Islet precursor cell (in vitro differentiated cells): ENCODE measurements at regions not wholly inside any gene's neighbourhood (a gene's known extent, or its start where the extent isn't known, plus 50 kb on each side); places are given as distances from the start of the nearest gene placed in this dataset.
"Not testable (repeated sequence)": the region's sequence is repeated elsewhere in the genome, so short reads cannot be mapped to it uniquely, and the experiment has no call there.

ENCODE experiments used
- DNase-seq: peaks from one replicate; pipeline ENCODE4 v3.0.0-alpha.2; 2018

DNA sequence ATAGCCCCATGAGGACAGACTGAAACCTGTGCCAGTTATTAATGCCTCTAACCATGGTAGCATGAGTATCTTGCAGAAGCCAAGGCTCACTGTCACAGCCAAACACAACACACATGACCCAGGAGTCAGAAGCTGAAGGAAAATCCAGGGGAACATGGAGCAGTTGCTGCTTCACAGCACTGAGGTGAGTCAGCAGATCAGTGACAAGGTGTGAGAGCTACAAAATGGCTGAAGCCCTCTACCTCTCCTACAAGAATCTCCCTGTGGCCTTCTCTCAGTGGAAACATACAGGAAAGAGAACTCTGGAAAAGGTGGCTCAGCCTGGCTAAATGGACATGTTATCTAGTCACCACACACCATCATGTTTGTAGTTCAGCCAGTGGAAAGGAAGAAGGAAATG, 93.5 kb downstream of the NAB1 start:
- no peak for DNase-seq

DNA sequence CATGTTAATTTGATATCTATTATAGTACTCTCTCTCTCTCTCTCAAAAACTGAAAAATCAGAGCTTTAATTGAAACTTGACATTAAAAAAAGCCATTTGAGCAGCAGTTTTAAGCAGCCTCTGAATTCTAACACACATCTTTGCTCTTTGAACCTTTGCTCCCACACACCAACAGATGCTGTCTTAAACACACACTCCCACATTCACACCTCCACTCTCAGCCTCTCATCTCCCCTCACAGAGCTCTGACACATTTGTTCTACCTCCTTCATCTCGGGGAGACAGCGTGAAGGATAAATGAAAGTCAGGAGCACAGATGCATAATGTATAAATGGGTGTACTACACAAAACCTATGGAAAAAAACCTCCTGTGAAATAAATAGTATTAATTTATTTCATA, 95.2 kb downstream of the NAB1 start:
- no peak for DNase-seq

DNA sequence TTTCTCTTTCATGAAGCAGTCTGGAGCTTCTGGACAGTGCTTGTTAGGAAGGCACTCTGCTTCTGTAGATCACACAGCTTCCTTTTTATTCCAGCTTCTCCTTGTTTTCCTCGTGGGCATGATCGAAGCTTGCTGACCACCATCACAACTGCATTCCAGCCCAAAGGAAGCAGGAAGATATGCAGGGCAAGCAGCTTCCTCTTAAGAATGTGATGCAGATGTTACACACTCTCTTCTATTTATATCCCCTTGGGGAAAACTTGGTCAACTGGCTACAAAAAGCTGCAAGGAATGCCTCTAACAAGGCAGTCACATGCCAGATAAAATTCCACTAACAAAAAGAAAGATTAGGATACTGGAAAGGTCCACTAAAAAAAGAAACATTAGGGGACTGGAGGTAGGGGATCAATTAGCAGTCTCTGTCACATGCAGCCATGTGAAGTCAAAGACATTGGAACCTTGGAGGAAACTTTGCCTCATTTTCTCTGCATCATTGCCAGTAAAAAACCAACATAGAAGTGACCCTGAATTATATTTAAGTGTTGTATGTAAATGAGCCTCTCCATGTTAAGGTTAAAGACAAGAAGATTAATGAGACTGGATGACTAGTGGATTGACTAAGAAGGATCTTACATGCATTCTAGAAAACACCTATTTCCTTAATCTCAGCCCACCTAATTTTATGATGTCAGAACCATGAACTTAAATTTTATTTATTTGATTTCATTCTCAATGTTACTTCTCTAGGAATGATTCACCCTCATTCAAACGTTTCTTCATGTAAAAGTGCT, 98.3 kb downstream of the NAB1 start:
- DNase-seq = peak; percentile 61

DNA sequence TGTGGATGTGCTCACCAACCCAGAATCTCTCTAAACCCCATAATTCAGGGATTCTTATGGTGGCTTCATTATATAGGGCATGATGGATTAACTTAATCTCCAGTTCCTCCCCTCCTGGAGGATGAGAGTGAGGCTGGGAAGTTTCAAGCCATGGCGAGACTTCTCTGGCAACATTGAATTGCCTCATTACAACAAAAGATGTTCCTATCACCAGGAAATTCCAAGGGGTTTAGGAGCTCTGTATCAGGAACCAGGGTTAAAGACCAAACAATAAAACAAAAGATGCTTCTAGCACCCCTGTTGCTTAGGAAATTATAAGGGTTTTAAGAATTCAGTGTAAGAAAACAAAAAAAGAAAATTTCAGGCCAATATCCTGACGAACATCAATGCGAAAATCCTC, 100.1 kb downstream of the NAB1 start:
- DNase-seq = no peak

DNA sequence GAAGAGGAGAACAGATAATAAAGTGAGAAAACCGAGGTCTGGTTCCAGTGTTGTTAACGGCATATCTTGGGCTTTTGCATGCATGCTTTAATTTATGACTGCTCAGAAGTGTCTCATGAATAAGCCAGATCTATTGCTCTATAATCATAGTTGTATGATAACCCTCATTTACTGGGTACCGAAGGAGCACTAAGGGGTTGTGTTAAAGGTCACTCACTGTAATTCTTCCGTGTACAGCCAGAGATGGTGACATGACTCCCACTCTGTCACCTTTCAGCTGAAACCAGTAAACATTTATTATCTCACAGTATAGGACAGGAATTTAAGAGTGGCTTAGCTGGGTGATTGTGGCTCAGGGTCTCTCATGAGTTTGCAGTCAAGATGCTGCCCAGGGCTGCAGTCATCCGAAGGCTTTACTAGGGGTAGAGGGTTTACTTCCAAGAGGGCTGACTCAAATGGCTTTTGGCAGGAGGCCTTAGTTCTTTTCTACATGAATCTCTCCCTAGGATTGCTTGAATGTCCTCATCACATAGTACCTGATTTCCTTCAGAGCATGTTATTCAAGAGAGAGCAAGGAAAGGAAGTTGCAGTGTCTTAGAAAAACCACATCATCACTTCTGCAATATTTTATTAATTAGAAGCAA, 107.0 kb downstream of the NAB1 start:
- DNase-seq = no peak

DNA sequence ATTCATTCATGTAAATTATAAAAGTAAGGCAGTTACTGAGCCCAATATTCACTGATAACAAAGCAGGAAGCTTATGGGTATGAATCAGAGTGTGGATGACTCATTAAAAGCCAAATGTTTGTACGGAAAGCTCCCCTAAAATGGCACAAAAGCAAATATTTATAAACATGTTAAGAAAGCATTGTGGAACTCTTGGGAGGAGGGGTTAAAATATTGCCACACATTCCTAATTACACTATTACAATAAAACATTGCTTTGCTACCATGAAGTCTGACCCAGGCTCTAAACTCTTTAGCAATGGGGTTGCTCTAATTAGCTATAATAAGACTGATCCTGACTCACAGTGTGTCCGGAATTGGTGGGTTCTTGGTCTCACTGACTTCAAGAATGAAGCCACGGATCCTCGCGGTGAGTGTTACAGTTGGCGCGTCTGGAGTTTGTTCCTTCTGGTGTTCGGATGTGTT, 110.9 kb downstream of the NAB1 start:
- no peak for DNase-seq

DNA sequence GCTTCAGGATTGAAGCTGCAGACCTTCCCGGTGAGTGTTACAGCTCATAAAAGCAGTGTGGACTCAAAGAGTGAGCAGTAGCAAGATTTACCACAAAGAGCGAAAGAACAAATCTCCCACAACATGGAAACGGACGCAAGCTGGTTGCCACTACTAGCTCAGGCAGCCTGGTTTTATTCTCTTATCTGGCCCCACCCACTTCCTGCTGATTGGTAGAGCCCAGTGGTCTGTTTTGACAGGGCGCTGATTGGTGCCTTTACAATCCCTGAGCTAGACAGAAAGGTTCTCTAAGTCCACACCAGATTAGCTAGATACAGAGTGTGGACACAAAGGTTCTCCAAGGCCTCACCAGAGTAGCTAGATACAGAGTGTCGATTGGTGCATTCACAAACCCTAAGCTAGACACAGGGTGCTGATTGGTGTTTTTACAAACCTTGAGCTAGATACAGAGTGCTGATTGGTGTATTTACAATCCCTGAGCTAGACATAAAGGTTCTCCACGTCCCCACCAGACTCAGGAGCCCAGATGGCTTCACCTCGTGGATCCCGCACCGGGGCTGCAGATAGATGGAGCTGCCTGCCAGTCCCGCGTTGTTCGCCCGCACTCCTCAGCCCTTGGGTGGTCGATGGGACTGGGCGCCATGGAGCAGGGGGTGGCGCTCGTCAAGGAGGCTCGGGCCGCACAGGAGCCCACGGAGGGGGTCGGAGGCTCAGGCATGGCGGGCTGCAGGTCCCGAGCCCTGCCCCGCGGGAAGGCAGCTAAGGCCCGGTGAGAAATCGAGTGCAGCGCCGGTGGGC, 111.7 kb downstream of the NAB1 start:
- DNase-seq = not testable (repeated sequence)

DNA sequence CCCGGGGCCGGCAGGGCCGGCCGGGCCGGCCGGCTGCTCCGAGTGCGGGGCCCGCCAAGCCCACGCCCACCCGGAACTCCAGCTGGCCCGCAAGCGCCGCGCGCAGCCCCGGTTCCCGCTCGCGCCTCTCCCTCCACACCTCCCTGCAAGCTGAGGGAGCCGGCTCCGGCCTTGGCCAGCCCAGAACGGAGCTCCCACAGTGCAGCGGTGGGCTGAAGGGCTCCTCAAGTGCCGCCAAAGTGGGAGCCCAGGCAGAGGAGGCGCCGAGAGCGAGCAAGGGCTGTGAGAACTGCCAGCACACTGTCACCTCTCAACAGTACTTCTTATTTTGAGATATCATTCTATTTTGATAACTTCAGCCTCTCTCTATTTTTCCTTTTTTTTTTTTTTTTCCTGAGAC, 112.3 kb downstream of the NAB1 start:
- not testable (repeated sequence) for DNase-seq

DNA sequence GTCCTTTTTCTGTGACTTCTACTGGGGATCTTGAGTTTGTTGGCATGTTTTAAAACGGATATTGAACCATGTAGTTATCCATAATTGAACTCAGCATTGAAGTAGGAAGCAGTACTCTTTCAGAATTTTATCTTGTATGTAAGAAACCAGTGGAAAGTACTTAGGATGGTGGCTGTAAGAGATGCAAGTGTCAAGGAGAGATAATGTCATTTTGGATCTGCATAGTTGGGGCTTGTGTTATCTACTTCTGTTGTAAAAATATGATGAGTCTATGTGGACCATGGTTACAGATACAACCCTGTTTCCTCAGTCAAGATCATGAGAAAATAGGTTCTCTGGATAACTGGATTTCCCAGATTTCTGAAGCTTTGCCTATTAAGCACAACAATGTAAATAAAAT, 113.7 kb downstream of the NAB1 start:
- no peak for DNase-seq

DNA sequence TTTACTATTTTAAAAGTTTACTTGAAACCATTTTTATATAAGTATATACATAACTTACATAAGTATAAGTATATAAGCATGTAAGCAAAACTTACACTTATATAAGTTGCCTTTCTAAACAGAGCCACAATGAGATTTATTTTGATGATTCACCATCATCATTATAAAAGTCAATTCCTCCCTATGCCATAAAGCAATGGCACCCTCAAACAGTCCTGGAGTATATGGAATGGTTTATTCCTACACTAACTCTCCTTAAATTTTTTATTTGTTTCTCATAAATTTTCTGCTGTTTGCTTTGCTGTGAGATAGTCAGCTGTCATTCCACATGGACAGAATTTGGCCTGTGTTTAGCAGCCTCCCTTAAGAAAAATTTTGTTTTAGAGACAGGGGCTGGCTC, 114.2 kb downstream of the NAB1 start:
- no peak for DNase-seq

DNA sequence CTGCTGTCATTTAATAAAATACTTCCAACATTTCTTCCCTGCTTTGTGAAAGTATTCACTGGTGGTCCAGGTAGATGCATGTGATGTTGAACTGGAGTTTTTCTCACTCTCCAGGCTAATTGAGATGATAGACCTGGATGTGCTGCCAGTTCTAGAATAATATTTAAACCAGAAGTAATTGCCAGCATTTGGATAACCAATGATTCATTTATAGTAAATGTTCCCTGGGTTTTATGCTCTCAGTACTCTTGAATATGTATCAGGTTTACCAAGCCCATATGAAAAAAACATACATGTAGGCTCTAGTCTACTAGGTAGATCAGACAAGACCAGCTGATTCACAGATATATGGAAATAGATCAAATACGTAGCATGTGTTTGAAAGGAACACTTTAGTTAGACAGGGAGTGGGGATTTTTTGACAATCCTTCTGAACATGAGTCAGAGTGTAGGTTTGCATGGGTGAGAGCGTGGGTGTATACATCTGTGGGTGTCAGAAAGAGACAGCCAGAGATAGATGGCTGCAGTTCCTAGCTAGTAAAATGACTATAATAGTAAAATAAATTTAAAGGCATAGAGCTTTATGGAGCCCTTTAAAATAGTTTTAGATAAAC, 115.1 kb downstream of the NAB1 start:
- no peak for DNase-seq

DNA sequence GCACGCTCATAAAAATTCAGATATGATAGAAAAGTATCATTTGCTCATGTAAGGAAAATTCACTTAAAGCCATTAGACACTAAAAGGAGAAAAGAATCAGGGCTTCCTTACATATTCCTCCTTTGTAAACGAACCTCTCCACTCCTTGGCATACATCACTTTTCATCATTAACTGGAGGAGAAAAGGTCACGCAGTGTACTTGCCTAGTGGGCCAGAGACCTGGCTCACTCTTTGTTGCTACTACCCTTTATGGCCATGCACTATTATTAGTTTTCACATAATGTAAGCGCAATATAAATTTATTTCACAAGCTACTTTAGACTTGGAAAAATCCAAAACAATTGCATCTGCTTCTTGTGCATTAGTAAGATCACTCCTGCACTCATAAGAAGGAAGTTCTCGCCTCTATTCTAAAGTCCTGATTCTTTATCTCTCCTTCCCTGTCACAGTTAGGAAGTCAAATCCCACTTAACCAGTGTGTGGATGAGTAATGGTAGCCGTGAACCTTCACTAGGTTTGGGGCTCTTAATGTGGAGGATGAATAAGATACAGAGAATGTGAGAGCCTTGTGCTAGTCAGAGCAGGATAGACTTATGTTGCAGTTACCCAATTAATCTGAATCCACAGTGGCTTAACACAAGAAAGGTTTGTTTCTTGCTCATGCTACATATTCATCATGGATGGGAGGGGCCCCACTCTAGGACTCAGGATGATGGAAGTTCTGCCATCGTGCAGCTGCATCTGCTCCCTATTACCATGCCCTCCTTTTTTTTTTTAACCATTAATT, 115.0 kb upstream of the GLS start:
- DNase-seq = no peak

DNA sequence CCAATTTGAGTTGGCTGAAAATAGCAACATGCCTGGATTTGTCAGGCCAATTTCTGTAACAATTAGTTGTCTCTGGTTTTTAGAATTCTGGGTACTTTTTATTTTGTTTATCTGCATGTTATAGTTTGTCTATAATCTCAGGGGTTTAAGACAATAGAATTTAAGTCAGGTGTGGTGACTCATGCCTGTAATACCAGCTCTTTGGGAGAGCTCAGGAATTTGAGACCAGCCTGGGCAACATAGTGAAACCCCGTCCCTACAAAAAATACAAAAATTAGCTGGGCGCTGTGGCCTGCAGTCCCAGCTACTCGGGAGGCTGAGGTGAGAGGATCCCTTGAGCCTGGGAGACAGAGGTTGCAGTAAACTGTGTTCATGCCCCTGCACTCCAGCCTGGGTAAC, 114.4 kb upstream of the GLS start:
- no peak for DNase-seq

DNA sequence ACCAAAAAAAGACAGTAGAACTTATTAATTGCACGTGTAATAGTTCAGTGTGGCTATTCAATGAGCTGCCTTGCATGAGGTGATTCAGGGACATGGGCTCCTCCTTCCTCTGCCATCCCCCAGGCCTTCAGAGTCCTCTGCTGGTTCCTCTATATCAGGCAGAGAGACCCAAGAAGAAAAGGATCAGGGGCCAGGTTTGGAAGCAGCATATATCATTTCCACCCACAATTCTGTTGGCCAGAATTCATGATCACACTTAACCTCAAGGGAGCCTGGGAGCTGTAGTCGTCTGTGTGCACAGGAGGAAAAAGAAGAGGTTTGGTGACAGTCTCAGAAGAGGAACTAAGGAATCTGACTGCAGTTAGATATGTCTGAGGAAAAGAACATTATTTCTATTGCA, 114.0 kb upstream of the GLS start:
- DNase-seq = no peak

DNA sequence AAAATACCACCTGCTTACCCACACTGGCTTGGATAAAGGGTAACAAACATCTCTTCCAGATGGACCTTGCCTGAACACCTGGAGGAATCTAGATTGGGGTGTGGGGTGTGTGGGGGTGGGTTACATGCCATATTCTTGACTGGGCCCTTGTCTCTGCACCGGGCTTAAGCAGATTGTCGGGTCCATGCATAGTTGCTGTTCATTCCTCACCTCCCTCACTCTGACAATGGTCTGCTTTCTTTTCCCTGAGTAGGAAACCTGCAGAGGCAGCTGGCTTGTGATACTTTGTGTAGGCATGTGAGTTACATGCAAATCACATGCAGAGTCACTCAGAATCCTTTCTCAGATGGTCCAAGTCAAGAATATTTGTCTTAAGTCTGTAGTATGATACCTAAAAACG, 112.8 kb upstream of the GLS start:
- peak; percentile 59 for DNase-seq

DNA sequence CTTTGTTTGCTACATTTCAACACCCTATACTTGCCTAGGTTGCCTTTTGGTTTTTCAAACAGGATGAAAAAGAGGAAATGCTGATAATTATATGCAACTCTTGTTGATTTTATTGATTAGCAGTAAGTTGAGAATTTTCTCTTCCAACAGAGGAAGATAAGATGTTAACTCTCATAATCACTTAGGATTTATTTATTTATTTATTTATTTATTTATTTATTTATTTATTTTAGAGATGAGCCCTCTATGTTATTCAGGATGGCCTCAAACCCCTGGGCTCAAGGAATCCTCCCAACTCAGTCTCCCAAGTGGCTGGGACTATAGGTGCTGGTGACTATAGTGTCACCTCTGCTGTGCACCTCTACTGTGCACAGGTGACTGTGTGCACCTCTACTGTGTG, 111.4 kb upstream of the GLS start:
- DNase-seq = no peak

DNA sequence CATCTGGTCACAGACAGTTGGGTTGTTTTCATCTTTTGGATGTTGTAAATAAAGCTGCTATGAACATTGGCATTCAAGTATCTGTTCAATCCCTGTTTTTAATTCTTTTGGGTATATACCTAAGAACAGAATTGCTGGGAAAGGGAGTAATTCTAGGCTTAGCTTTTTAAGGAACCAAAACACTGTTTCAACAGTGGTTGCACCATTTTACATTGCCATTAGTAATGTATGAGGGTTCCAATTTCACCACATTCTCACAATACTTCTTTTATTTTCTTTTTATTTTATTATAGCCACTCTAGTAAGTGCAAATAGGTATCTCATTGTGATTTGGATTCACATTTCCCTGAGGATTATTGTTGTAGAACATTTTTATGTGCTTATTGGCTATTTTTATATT, 108.9 kb upstream of the GLS start:
- no peak for DNase-seq

DNA sequence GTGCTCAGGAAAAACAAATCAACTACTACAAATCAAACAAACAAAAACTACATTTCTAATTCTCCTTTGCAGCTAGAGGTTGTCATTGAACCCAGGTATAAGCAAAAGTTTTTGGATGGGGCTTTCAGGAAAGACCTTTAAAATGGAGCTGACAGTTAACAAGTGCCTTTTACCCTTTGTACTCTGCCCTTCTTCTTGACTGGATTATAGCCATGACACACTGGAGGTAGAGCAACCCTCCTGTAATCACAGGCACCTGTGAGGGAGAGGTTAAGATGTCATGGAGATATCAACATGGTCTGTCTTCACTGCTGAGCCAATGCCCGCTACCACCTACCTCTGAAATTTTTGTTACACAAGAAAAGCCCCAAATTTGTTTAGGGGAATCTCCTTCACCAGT, 100.0 kb upstream of the GLS start:
- DNase-seq = no peak

DNA sequence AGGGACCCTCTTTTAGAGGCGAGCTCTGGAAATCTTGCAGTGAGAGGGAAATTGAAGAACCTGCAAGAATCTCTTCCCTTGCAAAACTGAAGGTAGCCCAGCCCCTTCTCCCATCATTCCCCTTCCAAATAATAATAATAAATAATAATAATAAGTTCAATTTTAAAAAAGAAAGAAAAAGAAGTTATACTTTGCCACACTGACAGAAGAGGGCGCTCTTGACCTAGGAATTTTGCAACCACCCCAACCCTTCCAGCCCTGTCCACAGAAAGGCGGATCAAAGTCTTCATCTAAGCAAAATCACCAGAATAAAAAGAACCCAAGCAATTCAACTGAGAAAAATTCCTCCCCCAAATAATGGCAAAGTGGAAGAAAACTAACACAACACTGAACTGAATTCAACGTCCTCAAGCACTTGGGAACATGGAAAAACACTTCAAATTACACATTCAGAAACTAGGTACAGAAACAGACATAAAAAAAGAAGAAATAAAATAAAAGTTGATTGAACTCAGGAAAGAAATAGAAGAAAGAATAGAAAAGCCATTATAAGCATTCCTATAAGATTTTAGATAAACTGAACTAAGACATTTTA, 98.9 kb upstream of the GLS start:
- DNase-seq = no peak

DNA sequence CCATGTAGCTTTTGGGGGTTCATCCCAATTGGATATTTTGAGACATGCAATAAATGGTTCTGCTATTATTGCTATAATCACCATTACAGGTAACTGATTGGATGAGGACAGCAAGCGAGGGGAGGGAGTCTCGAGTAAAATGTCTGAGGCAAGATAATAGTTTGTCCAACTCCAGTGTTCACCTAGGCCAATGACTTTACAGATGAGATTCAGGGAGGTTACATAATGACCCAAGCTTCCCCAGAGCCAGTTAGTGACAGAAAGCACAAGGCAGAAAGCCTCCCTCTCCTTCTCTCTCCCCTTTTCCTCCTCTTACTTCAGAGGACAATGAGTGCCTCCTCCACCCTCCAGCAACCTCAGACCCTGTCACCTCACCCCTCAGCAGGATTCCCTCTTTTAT, 98.4 kb upstream of the GLS start:
- no peak for DNase-seq

DNA sequence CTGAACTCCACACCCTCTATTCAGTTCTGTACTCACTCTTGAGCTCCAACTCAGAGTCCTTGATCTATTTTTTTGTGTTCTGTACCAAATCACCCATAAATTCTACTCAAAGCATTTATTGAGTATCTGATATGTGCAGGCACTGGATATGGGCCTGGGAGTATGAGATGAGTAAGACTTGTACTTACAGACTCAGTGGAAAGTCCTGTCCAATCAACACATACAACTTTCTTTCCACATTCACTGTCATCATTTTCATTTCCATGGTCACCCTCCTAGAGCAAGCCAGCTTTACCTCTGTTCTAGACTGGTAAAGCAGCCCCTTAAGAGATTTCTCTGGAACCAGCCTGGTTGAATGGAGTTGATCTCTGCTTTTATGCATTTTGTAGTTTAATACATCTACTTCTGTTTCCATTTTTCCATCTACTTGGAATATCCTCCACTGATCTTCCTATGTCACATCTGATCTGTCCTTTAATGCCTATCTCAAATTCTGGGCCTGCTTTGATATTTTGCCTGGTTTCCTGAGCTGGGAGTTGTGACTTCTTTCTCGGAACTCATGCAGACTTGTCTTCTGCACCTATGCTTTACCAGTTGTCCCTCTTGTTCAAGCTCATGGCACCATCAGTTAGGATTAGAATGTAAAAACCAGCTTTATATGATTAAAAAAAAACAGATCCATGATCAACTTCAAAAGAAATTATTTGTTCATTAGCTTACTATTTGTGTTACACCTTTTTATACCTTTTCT, 96.9 kb upstream of the GLS start:
- no peak for DNase-seq
